SK-N-MC (cell line): ENCODE measurements at regions not wholly inside any gene's neighbourhood (a gene's known extent, or its start where the extent isn't known, plus 50 kb on each side); places are given as distances from the start of the nearest gene placed in this dataset.

ENCODE experiments used
- EZH2 ChIP-seq: fragments of 200-600 bp; sonication (generic); IDR thresholded peaks from one replicate; pipeline ENCODE4 v1.6.1; 2017; ENCODE audit warnings: antibody characterized with exemption
- POLR2AphosphoS5 ChIP-seq: IDR thresholded peaks from 2 replicates; pipeline ENCODE4 v1.6.1; 2012; ENCODE audit warnings: mild to moderate bottlenecking, low read depth, low read length, borderline replicate concordance

DNA sequence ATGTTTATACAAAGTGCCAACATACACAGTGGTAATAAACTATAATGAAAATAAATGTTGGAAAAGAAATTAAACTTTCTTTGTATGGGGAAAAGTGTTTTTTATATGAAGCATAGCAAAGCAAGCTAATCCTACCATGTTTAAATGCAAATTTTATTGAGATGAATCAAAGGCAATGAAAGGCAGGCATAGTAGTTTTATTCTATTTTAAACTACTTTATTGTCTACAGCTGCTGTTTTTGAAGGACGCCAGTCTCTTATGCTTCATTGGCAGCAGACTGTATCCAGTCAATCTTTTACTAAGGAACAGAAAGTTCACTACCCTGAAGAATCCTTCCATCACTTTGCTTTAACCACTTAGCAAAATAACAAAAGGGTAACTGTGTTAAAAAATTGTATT, 761.0 kb downstream of the ROBO2 start:
- no peak for TF ChIP-seq POLR2AphosphoS5
- no peak for TF ChIP-seq EZH2
